ENCODE measurements at regions not wholly inside any gene's neighbourhood (a gene's known extent, or its start where the extent isn't known, plus 50 kb on each side); places are given as distances from the start of the nearest gene placed in this dataset.
"Not testable (repeated sequence)": the region's sequence is repeated elsewhere in the genome, so short reads cannot be mapped to it uniquely, and the experiment has no call there.

DNA sequence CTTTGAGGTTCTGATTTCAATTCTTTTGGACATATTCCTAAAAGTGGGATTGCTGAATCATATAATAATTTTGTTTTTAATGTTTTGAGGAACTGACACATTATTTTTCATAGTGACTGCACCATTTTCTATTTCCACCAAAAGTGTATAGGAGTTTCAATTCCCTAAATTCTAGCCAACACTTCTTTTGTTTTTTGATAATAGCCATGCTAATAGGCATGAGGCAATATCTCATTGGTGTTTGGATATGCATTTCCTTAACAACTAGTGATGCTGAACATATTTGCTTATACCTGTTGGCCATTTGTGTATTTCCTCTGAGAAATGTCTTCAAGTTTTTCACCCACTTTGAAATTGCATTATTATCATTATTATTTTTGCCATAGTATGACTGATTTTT is 186.4 kb upstream of the POTEB3 start:
- TF ChIP-seq, protein P1, sequence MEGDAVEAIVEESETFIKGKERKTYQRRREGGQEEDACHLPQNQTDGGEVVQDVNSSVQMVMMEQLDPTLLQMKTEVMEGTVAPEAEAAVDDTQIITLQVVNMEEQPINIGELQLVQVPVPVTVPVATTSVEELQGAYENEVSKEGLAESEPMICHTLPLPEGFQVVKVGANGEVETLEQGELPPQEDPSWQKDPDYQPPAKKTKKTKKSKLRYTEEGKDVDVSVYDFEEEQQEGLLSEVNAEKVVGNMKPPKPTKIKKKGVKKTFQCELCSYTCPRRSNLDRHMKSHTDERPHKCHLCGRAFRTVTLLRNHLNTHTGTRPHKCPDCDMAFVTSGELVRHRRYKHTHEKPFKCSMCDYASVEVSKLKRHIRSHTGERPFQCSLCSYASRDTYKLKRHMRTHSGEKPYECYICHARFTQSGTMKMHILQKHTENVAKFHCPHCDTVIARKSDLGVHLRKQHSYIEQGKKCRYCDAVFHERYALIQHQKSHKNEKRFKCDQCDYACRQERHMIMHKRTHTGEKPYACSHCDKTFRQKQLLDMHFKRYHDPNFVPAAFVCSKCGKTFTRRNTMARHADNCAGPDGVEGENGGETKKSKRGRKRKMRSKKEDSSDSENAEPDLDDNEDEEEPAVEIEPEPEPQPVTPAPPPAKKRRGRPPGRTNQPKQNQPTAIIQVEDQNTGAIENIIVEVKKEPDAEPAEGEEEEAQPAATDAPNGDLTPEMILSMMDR (IDR thresholded peaks at IDR 0.05; ENCODE audit: low read depth, low read length): not testable (repeated sequence)
- not testable (repeated sequence) for TF ChIP-seq POLR2A (IDR thresholded peaks at IDR 0.05; ENCODE audit: extremely low read depth, insufficient read length)

All from NB4 (cell line).